Lower leg skin (tissue), 3 donors: ENCODE measurements at regions not wholly inside any gene's neighbourhood (a gene's known extent, or its start where the extent isn't known, plus 50 kb on each side); places are given as distances from the start of the nearest gene placed in this dataset.

ENCODE experiments used
- CTCF ChIP-seq, 3 donors: fragments of 450-650 bp; IDR thresholded peaks; one replicate each; pipeline ENCODE4 v1.5.1; 2016; ENCODE audit warnings: antibody characterized with exemption in 3 of 3, mild to moderate bottlenecking in 3 of 3, moderate library complexity in 2 of 3
- POLR2A ChIP-seq, 2 donors: fragments of 450-650 bp; IDR thresholded peaks; one replicate each; pipeline ENCODE4 v1.6.1; 2016 to 2017; ENCODE audit warnings: antibody characterized with exemption in 2 of 2, mild to moderate bottlenecking in 1 of 2, moderate library complexity in 1 of 2

- TF ChIP-seq CTCF (IDR thresholded peaks at IDR 0.05) (no peak), POLR2A (IDR thresholded peaks at IDR 0.05) (no peak)
Observed at GRCh38 chr20:1757606-1758512, 100.3 kb upstream of the SIRPG start.
